Fibroblast of mammary gland (primary cell): ENCODE measurements at regions not wholly inside any gene's neighbourhood (a gene's known extent, or its start where the extent isn't known, plus 50 kb on each side); places are given as distances from the start of the nearest gene placed in this dataset.

ENCODE experiments used
- DNase-seq: peaks from one replicate; pipeline ENCODE4 v3.0.0-alpha.2; 2010; ENCODE audit warnings: low read depth
- H3K4me3 ChIP-seq: 2 replicates; pipeline ENCODE4 v1.5.1; 2011; ENCODE audit warnings: low read depth, mild to moderate bottlenecking, low read length, moderate library complexity; ENCODE audit not compliant: control insufficient read depth
- TF ChIP-seq, protein P1 (sequence below): conservative IDR thresholded peaks from 2 replicates; pipeline ENCODE4 v1.5.1; 2011; ENCODE audit warnings: low read depth, low read length, inconsistent platforms; ENCODE audit not compliant: control insufficient read depth, insufficient read depth

DNA sequence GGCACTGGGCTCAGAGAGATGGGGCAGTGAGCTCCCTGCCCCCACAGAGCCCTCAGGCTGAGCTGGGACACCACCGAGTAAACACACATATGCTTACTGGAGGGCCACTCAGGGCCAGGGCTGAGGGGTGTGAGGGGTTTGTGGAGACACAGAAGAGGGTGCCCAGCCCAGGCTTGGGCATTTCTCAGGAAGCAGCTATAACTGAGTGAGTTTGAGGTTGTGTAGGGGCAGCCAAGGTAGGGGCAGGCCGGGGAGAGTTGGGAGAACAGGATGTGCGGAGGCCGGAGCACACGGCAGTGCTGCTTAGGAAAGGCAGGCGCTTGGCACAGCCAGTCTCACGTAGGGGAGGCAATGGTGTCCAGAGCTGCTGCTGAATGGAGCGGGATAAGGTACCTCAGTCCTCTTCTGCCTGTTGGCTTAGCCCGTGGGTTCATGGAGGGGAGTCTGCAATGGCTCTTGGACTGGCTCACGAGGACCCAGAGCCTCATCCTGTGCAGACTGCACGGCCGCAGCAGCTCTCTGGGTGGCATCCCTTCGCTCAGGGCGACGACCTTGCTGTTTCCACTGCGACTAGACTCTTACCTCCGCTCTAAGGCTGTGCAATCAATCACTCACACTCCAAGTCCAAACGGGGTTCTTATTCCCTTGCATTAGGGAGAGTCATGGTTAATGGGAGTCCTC lies 466.1 kb upstream of the HS6ST1 start:
- DNase-seq, result no peak
- TF ChIP-seq, protein P1, sequence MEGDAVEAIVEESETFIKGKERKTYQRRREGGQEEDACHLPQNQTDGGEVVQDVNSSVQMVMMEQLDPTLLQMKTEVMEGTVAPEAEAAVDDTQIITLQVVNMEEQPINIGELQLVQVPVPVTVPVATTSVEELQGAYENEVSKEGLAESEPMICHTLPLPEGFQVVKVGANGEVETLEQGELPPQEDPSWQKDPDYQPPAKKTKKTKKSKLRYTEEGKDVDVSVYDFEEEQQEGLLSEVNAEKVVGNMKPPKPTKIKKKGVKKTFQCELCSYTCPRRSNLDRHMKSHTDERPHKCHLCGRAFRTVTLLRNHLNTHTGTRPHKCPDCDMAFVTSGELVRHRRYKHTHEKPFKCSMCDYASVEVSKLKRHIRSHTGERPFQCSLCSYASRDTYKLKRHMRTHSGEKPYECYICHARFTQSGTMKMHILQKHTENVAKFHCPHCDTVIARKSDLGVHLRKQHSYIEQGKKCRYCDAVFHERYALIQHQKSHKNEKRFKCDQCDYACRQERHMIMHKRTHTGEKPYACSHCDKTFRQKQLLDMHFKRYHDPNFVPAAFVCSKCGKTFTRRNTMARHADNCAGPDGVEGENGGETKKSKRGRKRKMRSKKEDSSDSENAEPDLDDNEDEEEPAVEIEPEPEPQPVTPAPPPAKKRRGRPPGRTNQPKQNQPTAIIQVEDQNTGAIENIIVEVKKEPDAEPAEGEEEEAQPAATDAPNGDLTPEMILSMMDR, result no peak
- no peak overlapping the region for H3K4me3 ChIP-seq

- no peak for DNase-seq
- H3K4me3 ChIP-seq, result no peak overlapping the region
- TF ChIP-seq, protein P1, result no peak
Measured at GRCh38 chr2:128786316-128786715, 467.6 kb upstream of the HS6ST1 start.

DNA sequence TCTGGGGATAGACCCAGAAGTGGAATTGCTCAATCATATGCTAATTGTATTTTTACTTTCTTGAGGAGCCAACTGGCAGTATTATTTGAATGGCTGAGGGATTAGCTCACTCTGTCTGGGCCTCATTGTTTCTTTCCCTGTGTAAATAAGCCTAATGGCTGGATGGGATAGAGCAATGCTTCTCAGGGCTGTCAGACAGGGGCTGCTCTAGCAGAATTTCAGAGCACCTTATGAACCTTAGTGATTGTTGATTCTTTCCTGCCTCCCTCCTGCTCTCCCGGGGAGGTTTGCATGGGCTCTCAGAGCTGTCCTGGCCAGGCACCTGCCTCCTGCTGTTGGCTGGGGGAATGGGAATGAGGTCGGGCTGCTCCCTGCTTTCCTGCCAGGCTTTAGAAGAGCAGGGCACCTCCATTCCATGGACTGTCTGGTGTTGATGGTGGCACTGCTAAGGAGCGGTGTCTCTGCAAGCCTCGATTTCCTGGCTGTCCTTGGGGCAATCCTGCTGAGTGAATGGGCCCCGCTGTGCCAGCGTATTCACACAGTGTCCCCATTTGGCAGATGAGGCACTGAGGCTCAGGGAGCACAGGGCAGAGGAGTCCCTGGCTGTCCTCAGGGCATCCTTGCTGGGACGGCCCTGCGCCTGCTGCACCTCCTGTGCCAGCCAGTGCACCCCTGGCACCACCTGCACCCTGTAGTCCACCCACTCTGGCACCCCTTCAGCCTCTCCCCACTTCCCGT lies 468.2 kb upstream of the HS6ST1 start:
- peak; percentile 8 for DNase-seq
- TF ChIP-seq, protein P1, result no peak

GRCh38 chr2:128787616-128788015 lies 468.9 kb upstream of the HS6ST1 start:
- TF ChIP-seq, protein P1, result no peak
- DNase-seq, result no peak
- H3K4me3 ChIP-seq, result no peak overlapping the region

More for the DNA sequence above, 468.2 kb upstream of the HS6ST1 start:
- H3K4me3 ChIP-seq, result no peak overlapping the region

DNA sequence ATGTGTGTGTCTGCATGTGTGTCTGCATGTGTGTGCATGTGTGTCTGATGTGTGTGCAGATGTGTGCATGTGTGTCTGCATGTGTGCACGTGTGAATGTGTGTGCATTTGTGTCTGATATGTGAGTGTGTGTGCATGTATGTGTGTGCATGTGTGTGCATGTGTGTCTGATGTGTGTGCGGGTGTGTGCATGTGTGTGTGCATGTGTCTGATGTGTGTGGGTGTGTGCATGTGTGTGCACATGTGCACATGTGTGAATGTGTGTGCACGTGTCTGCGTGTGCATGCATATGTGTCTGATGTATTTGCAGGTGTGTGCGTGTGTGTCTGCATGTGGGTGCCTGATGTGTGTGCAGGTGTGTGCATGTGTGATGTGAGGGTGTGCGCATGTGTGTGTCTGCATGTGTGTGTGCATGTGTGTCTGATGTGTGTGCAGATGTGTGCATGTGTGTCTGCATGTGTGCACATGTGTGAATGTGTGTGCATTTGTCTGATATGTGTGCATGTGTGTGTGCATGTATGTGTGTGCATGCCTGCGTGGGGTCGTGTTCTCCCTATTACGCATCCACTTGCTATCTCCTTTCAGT lies 470.1 kb upstream of the HS6ST1 start:
- no peak overlapping the region for H3K4me3 ChIP-seq
- DNase-seq, result no peak
- TF ChIP-seq, protein P1, result no peak

- H3K4me3 ChIP-seq, result no peak overlapping the region
- TF ChIP-seq, protein P1, result no peak
- DNase-seq, result no peak
Measured at GRCh38 chr2:128789221-128789620, 470.6 kb upstream of the HS6ST1 start.
